Calu3 (cell line): ENCODE measurements at regions not wholly inside any gene's neighbourhood (a gene's known extent, or its start where the extent isn't known, plus 50 kb on each side); places are given as distances from the start of the nearest gene placed in this dataset.

Experiments used
- BruUV-seq: library from RNA; stranded (reverse); fragments of 400-500 nt; replicated peaks from 2 replicates; lab custom pipeline; 2021; lab: Mats Ljungman, UMichigan
- CTCF ChIA-PET: fragments of 300-600 bp; sonication (Branson Sonifier 250); formaldehyde crosslinking; loops from one replicate; lab custom pipeline; 2022; ENCODE audit warnings: antibody characterized with exemption; lab: Charles Lee
- DNase-seq: peaks from one replicate; pipeline ENCODE4 v3.0.0; 2022
- H3K27ac Mint-ChIP-seq: one replicate; pipeline ENCODE4 v1.8.0; 2022; ENCODE audit warnings: mixed read lengths; ENCODE audit not compliant: unreplicated experiment
- H3K27me3 Mint-ChIP-seq: one replicate; pipeline ENCODE4 v1.8.0; 2022; ENCODE audit warnings: mixed read lengths; ENCODE audit not compliant: unreplicated experiment
- H3K36me3 Mint-ChIP-seq: one replicate; pipeline ENCODE4 v1.8.0; 2022; ENCODE audit warnings: mild to moderate bottlenecking, moderate library complexity, mixed read lengths; ENCODE audit not compliant: insufficient read depth, unreplicated experiment
- H3K4me1 Mint-ChIP-seq: one replicate; pipeline ENCODE4 v1.8.0; 2022; ENCODE audit warnings: mild to moderate bottlenecking, low read depth, mixed read lengths; ENCODE audit not compliant: unreplicated experiment
- H3K4me3 Mint-ChIP-seq: one replicate; pipeline ENCODE4 v1.8.0; 2022; ENCODE audit warnings: mild to moderate bottlenecking, low read depth, moderate library complexity, mixed read lengths; ENCODE audit not compliant: unreplicated experiment
- H3K9me3 Mint-ChIP-seq: one replicate; pipeline ENCODE4 v1.8.0; 2022; ENCODE audit warnings: low read depth, mixed read lengths; ENCODE audit not compliant: unreplicated experiment
- intact Hi-C: fragments of 100-400 bp; cut with micrococcal nuclease; formaldehyde crosslinking; loops from one replicate; pipeline ENCODE4 v1.10.0; 2022; ENCODE audit not compliant: unreplicated experiment
- TF ChIP-seq, protein P1 (sequence below): fragments of 200-600 bp; IDR thresholded peaks from one replicate; pipeline ENCODE4 v1.8.0; 2022; ENCODE audit warnings: antibody characterized with exemption; ENCODE audit not compliant: unreplicated experiment

DNA sequence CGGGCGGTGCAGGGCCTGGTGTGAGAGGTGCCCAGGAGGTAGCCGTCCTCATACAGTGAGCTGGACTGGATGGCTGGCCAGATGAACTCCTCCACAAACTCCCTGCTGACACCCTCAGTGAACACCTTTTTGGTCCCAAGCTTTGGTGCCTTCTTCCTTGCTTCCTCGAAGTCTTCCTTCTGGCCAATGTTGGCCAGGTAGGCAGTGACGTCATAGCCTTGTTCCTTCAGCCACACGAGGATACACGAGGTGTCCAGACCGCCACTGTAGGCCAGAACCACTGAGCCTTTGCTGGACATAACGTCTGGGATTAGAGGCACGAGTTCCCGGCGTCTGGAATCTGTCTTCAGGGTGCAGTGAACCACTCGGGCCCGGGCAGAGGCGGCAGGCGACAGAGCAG is 206.8 kb upstream of the SP4 start:
- peaks cover 73% of the 10 kb centered on the region for H3K27me3 Mint-ChIP-seq
- TF ChIP-seq, protein P1, sequence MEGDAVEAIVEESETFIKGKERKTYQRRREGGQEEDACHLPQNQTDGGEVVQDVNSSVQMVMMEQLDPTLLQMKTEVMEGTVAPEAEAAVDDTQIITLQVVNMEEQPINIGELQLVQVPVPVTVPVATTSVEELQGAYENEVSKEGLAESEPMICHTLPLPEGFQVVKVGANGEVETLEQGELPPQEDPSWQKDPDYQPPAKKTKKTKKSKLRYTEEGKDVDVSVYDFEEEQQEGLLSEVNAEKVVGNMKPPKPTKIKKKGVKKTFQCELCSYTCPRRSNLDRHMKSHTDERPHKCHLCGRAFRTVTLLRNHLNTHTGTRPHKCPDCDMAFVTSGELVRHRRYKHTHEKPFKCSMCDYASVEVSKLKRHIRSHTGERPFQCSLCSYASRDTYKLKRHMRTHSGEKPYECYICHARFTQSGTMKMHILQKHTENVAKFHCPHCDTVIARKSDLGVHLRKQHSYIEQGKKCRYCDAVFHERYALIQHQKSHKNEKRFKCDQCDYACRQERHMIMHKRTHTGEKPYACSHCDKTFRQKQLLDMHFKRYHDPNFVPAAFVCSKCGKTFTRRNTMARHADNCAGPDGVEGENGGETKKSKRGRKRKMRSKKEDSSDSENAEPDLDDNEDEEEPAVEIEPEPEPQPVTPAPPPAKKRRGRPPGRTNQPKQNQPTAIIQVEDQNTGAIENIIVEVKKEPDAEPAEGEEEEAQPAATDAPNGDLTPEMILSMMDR, result no peak
- intact Hi-C loops, result no loop called here
- DNase-seq, result no peak
- H3K27ac Mint-ChIP-seq, result no peak overlapping the region
- no peaks in the 10 kb centered on the region for H3K36me3 Mint-ChIP-seq
- no peak overlapping the region for H3K4me3 Mint-ChIP-seq
- CTCF ChIA-PET, result no interaction called here
- no peaks in the 10 kb centered on the region for H3K4me1 Mint-ChIP-seq
- no TSS peak for BruUV-seq
- no peaks in the 10 kb centered on the region for H3K9me3 Mint-ChIP-seq

DNA sequence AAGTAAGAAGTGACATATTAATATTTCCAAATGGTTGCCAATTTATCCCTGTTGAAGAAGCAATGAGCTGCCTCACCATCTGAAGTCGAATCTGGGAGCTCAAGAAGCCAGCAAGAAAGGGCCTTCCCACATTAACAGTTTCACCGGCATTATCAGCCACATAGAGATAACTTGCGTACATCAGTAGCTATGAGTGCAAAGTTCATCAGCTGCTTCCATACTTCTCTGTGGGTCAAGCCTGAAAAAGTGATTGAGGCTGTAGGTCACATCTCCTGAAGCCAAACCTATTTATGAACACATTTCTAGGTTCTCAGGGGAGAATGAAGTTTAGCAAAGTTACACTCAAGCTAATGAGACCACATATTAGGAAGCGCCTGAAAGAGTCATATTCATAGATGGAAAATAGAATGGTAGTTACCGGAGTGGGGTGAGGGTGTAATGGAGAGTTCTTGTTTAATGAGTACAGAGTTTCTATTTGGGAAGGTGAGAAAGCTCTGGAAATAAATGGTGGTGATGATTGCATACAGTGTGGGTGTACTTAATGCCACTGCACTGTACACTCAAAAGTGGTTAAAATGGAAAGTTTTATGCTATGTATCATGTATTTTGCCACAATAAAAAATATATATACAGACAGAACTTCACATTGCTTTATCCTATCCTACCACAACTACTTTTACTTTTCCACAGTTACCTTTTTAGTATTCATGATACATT is 189.3 kb upstream of the SP4 start:
- intact Hi-C loops, result no loop called here

DNA sequence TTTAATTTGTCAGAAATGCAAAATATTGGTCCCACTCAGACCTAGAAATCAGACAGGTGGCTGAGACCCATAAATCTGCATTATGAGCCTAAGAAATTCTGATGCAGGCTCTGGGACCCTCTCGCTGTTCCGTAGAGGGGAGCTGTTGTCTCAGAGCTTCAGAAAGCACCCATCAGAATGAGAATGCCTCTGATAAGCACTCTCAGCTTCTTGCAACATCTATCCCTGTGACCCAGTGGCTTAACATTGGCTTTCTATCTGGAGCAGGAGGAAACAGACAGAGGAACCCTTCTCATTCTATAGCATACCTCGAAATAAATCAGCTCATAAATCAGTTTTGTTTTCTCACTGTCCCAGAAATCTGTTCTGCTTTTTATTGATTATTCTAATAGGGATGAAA is 184.6 kb upstream of the SP4 start:
- Mint-ChIP-seq H3K4me3 (no peak overlapping the region), H3K36me3 (no peaks in the 10 kb centered on the region), H3K27ac (no peak overlapping the region), H3K4me1 (no peaks in the 10 kb centered on the region), H3K27me3 (peaks cover 84% of the 10 kb centered on the region), H3K9me3 (no peaks in the 10 kb centered on the region)
- CTCF ChIA-PET, result no interaction called here
- DNase-seq, result no peak
- no TSS peak for BruUV-seq
- intact Hi-C loops, result no loop called here
- TF ChIP-seq, protein P1, result no peak

More for the DNA sequence above, 189.3 kb upstream of the SP4 start:
- Mint-ChIP-seq H3K4me3 (no peak overlapping the region), H3K9me3 (no peaks in the 10 kb centered on the region), H3K27ac (no peak overlapping the region), H3K36me3 (no peaks in the 10 kb centered on the region), H3K4me1 (no peaks in the 10 kb centered on the region), H3K27me3 (peaks cover 82% of the 10 kb centered on the region)
- DNase-seq, result no peak
- CTCF ChIA-PET, result interaction anchor here (0.6 kb wide), 1 partner anchor 706 kb away, joined by 6 read pairs; no protein-coding TSS in a partner anchor
- BruUV-seq, result no TSS peak
- TF ChIP-seq, protein P1, result no peak

DNA sequence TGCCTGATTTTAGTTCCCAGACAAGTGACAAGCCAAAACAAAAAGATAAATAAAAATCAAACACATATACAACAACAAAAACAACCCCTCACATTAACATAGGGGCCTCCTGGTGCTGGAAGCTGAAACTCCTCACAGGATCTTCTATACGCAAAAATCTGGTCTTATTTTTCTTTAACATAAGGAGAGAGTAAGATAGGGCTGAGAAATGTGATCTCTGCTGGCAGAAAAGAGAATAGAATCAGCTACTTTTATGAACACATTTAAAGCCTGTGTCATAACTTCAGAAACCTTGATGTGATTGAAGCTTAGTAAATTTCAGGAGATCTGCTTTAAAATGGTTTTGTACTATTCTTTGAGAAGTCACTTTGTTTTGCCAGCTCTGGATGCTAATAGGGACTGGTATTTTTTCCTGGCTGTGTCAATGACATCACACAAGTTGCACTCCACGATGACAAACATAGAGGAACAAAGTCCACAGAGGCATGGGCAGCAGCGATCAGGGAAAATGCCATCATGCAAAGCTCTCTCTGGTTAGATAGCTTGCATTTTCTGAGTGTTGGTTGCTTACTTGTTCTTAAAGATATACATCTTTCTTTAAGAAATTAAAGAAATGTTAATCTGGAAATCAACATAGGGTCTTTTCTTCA is 176.6 kb upstream of the SP4 start:
- CTCF ChIA-PET, result interaction anchor here (1.1 to 1.4 kb wide), 2 partner anchors 474 to 516 kb away, joined by 4 to 5 read pairs; no protein-coding TSS in a partner anchor
- Mint-ChIP-seq H3K27ac (no peak overlapping the region), H3K27me3 (peaks cover 91% of the 10 kb centered on the region)

More for the DNA sequence above, 176.6 kb upstream of the SP4 start:
- Mint-ChIP-seq H3K4me3 (no peak overlapping the region), H3K9me3 (no peaks in the 10 kb centered on the region), H3K4me1 (no peaks in the 10 kb centered on the region), H3K36me3 (no peaks in the 10 kb centered on the region)
- peak; percentile 24 for DNase-seq
- no TSS peak for BruUV-seq
- intact Hi-C loops, result loop anchor here (5.0 to 10.0 kb wide), 2 partner anchors 174 to 444 kb away; no protein-coding TSS in a partner anchor
- TF ChIP-seq, protein P1, result no peak
